Breast epithelium (tissue), 4 donors: ENCODE measurements at regions not wholly inside any gene's neighbourhood (a gene's known extent, or its start where the extent isn't known, plus 50 kb on each side); places are given as distances from the start of the nearest gene placed in this dataset.

Source experiments
- DNase-seq, 2 donors: peaks; one replicate each; pipeline ENCODE4 v3.0.0-alpha.2; 2019; ENCODE audit warnings: low spot score in 2 of 2
- H3K27ac ChIP-seq, 2 donors: fragments of 200-600 bp; sonication (generic) in 1 of 2; one replicate each; pipeline ENCODE4 v1.5.1; 2016 to 2019; ENCODE audit warnings: mild to moderate bottlenecking in 1 of 2
- H3K27me3 ChIP-seq, 2 donors: fragments of 200-600 bp; sonication (generic) in 1 of 2; one replicate each; pipeline versions ENCODE4 v1.5.1 to v1.6.0; 2017 to 2019; ENCODE audit warnings: control low read depth in 1 of 2, mild to moderate bottlenecking in 1 of 2
- H3K36me3 ChIP-seq: fragments of 200-600 bp; one replicate; pipeline ENCODE4 v1.5.1; 2019
- H3K4me1 ChIP-seq, 2 donors: fragments of 200-600 bp; sonication (generic); one replicate each; pipeline ENCODE4 v1.5.1; 2016 to 2019; ENCODE audit warnings: control low read depth in 1 of 2
- H3K4me3 ChIP-seq, 3 donors: fragments of 200-600 bp; sonication (generic); 1 replicate in 2 of 3; 2 replicates in 1 of 3; pipeline ENCODE4 v1.5.1; 2016 to 2019; ENCODE audit warnings: mild to moderate bottlenecking in 3 of 3, moderate library complexity in 2 of 3
- H3K9me3 ChIP-seq, 2 donors: fragments of 200-600 bp; sonication (generic) in 1 of 2; one replicate each; pipeline ENCODE4 v1.5.1; 2016 to 2019; ENCODE audit warnings: control low read depth in 1 of 2
- POLR2A ChIP-seq: fragments of 450-650 bp; IDR thresholded peaks from one replicate; pipeline ENCODE4 v1.6.1; 2016; ENCODE audit warnings: antibody characterized with exemption, mild to moderate bottlenecking, moderate library complexity
- POLR2AphosphoS5 ChIP-seq, 3 donors: sonication (generic); formaldehyde crosslinking; IDR thresholded peaks; one replicate each; pipeline ENCODE4 v1.6.1; 2017; ENCODE audit warnings: antibody characterized with exemption in 3 of 3
- intact Hi-C: fragments of 100-400 bp; cut with DNase I; formaldehyde crosslinking; loops from one replicate; pipeline ENCODE4 v1.15.1; 2023; ENCODE audit warnings: low total_unique reads
- TF ChIP-seq, protein P1 (sequence below), 3 donors: fragments of 450-650 bp; IDR thresholded peaks; one replicate each; pipeline ENCODE4 v1.5.1; 2016 to 2017; ENCODE audit warnings: antibody characterized with exemption in 3 of 3, mild to moderate bottlenecking in 3 of 3, moderate library complexity in 3 of 3

- H3K36me3 ChIP-seq, result no peaks in the 10 kb centered on the region
- H3K27me3 ChIP-seq, result no peaks in the 10 kb centered on the region
- peak overlapping the region in 1 of 2 donors; percentile 43 for H3K27ac ChIP-seq
- H3K9me3 ChIP-seq, result no peaks in the 10 kb centered on the region
- intact Hi-C loops, result no loop called here
- H3K4me1 ChIP-seq, result no peaks in the 10 kb centered on the region
- DNase-seq, result no peak
- no peak overlapping the region for H3K4me3 ChIP-seq
- TF ChIP-seq POLR2A (no peak), POLR2AphosphoS5 (IDR thresholded peaks at IDR 0.05) (no peak)
- TF ChIP-seq, protein P1, sequence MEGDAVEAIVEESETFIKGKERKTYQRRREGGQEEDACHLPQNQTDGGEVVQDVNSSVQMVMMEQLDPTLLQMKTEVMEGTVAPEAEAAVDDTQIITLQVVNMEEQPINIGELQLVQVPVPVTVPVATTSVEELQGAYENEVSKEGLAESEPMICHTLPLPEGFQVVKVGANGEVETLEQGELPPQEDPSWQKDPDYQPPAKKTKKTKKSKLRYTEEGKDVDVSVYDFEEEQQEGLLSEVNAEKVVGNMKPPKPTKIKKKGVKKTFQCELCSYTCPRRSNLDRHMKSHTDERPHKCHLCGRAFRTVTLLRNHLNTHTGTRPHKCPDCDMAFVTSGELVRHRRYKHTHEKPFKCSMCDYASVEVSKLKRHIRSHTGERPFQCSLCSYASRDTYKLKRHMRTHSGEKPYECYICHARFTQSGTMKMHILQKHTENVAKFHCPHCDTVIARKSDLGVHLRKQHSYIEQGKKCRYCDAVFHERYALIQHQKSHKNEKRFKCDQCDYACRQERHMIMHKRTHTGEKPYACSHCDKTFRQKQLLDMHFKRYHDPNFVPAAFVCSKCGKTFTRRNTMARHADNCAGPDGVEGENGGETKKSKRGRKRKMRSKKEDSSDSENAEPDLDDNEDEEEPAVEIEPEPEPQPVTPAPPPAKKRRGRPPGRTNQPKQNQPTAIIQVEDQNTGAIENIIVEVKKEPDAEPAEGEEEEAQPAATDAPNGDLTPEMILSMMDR (IDR thresholded peaks at IDR 0.05), result no peak
Observed at GRCh38 chr9:2338777-2339365, 282.7 kb upstream of the VLDLR start.

DNA sequence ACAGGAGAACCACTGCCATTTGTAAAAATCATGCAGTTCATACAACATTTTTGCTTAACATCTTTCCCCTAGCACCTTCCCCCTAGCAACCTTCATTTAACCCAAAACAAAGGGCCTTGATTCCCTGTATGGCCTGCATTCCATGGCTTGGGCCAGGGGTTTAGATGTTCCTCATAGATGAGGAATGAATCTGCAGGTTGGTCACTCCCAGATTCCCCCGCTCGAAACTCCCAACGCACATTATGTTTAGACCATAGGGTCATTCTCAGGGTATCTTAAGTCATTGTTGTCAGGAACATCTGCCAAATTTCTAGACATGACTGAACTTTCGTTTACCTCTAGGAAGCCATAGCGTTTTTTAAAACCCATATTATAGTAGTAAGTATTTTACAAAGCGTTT, 282.2 kb upstream of the VLDLR start:
- DNase-seq, result no peak
- Histone ChIP-seq H3K36me3 (no peaks in the 10 kb centered on the region), H3K27ac (no peak overlapping the region), H3K27me3 (no peaks in the 10 kb centered on the region), H3K9me3 (no peaks in the 10 kb centered on the region), H3K4me1 (no peaks in the 10 kb centered on the region), H3K4me3 (no peak overlapping the region)
- TF ChIP-seq, protein P1 (IDR thresholded peaks at IDR 0.05), result no peak
- intact Hi-C loops, result no loop called here

DNA sequence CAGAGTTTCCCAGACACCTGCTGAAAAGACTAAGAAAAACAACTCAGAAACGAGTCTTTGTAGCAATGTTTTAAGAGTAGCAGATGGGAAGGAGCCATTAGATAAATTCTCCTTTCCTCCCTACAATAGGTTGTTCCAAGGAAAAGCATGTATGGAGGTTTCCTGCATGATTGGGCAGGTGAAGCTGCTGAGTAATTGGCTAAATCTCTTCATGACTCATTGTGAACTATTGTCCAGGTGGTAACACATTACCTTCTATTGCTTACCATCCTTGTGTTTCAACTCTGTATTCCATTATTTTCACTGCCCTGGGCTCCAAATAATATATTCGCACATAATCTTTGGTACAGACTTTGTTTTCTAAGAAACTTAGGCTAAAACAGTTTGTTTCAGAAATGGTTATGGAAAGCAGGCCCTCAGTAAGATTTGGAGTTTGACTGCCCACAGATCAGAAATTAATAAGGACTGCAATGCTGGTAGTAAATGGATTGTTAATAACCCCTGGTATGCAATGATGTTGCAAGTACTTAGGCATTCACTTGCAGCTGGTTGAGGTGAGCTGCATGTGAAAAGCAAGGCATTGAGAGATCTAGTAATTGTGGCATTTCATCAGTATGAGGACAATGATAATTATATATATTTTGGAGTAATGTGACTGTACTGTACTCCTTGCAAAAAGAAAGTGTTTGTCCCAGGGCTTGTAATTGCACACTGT, 281.4 kb upstream of the VLDLR start:
- DNase-seq, result no peak
- intact Hi-C loops, result no loop called here
- no peaks in the 10 kb centered on the region for H3K36me3 ChIP-seq
- TF ChIP-seq POLR2A, result no peak
- TF ChIP-seq, protein P1 (IDR thresholded peaks at IDR 0.05), result no peak
- no peak for TF ChIP-seq POLR2AphosphoS5 (IDR thresholded peaks at IDR 0.05)
- H3K4me1 ChIP-seq, result no peaks in the 10 kb centered on the region
- H3K9me3 ChIP-seq, result no peaks in the 10 kb centered on the region
- no peak overlapping the region for H3K4me3 ChIP-seq
- no peaks in the 10 kb centered on the region for H3K27me3 ChIP-seq
- H3K27ac ChIP-seq, result no peak overlapping the region

- H3K4me3 ChIP-seq, result no peak overlapping the region
- H3K27ac ChIP-seq, result no peak overlapping the region
- DNase-seq, result no peak
- intact Hi-C loops, result no loop called here
- TF ChIP-seq, protein P1 (IDR thresholded peaks at IDR 0.05), result no peak
- TF ChIP-seq POLR2A, result no peak
- TF ChIP-seq POLR2AphosphoS5 (IDR thresholded peaks at IDR 0.05), result no peak
- H3K36me3 ChIP-seq, result no peaks in the 10 kb centered on the region
- no peaks in the 10 kb centered on the region for H3K9me3 ChIP-seq
- H3K4me1 ChIP-seq, result no peaks in the 10 kb centered on the region
- no peaks in the 10 kb centered on the region for H3K27me3 ChIP-seq
Observed at GRCh38 chr9:2341126-2341525, 280.5 kb upstream of the VLDLR start.

GRCh38 chr9:2341956-2342355, 279.6 kb upstream of the VLDLR start:
- no peaks in the 10 kb centered on the region for H3K27me3 ChIP-seq
- H3K4me1 ChIP-seq, result no peaks in the 10 kb centered on the region
- intact Hi-C loops, result no loop called here
- no peak overlapping the region for H3K27ac ChIP-seq
- no peak overlapping the region for H3K4me3 ChIP-seq
- DNase-seq, result no peak
- TF ChIP-seq POLR2AphosphoS5 (IDR thresholded peaks at IDR 0.05) (no peak), POLR2A (no peak)
- TF ChIP-seq, protein P1 (IDR thresholded peaks at IDR 0.05), result no peak
- peaks cover 0 to 6% of the 10 kb centered on the region in 2 donors for H3K9me3 ChIP-seq
- no peaks in the 10 kb centered on the region for H3K36me3 ChIP-seq
